ENCODE measurements at regions not wholly inside any gene's neighbourhood (a gene's known extent, or its start where the extent isn't known, plus 50 kb on each side); places are given as distances from the start of the nearest gene placed in this dataset.
A peak's percentile ranks its signal among the peaks of the same experiment; 100 is the strongest.
"Not testable (repeated sequence)": the region's sequence is repeated elsewhere in the genome, so short reads cannot be mapped to it uniquely, and the experiment has no call there.

DNA sequence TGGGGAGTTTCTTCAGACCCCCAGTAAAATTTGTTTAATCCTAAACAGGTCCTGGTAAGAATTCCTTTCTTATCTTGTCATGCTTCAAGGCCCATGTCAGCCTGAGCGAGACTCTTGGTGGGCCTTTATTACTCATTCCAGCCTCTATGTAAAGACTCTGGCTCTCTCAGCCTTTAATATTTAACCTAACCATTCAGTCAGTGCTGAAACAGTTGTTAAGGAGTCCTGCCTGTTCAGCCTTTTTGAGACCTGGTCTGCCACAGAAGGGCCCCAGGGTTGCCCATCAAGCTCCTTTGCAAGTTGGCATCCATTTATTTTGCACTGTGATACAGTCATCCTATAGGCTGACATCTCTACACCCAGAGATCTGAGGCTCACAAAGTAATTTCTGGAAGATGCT, 107.7 kb upstream of the VANGL1 start:
- DNase-seq: no peak

DNA sequence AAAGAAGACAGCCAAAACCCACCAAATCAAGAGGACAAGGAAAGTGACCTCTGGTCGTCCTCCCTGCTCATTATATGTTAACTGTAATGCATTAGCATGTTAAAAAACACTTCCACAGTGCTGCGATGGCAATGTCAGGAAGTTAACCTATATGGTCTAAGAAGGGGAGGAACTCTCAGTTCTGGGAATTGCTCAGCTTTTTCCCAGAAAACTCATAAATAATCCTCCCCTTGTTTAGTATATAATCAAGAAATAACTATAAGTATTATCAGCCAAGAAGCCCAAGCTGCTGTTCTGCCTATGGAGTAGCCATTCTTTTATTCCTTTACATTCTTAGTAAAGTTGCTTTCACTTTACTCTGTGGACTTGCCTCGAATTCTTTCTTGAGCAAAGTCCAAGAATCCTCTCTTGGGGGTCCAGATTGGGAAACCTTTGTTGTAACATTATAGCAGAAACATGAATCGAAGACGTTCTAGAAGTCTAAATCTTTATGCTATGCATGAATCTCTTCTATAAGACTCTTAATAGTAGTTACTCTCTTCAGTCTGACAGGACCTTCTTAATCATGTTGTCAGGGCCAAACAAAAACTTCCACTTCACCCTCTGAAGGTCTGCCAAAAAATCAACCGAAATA, 110.0 kb upstream of the VANGL1 start:
- peak; percentile 62 for DNase-seq

DNA sequence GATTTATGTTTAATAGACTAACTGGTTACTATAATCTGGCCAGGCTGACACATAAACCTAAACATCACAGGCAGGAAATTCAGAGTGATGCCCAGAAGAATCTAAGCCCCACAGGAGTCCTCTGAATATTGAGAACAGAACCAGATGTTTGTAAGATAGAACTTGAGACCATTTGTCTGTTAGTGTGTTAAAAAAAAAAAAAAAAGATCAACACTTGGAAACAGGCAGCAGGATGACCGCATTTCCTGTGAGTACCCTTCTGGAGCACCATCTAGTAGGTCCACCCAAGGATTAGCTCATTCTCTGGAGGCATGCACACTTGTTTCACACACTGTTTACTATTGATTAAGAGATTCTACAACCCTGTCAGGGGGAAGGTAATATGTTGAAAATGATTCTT, 111.4 kb upstream of the VANGL1 start:
- DNase-seq: no peak

DNA sequence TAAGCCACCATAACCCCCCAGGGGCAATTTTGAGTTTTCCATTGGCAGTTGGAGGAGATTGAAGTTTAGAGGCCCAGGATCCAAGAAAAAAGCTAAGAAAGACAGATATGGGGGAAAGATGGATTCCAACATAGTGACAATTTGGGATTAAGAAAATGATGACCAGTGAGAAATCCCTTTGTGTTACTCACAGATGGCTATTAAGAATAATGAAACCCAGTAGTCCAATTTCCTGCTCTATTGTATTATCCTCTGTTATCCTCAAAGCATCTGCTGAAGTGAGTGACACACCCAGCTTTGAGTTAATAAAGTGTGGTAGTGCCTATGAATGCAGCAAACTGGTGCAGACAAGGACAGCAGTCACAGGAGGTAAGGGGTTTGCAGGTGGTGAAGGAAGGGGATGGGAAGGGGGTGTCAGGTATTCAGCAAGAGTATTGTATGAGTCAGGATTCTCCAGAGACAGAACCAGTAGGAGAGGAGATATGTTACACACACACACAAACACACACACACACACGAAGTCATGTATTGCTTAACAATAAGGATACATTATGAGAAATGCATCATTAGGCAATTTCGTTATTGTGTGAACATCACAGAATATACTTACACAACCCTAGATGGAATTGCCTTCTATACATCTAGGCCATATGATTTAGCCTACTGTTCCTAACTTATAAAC, 112.4 kb upstream of the VANGL1 start:
- DNase-seq: no peak

DNA sequence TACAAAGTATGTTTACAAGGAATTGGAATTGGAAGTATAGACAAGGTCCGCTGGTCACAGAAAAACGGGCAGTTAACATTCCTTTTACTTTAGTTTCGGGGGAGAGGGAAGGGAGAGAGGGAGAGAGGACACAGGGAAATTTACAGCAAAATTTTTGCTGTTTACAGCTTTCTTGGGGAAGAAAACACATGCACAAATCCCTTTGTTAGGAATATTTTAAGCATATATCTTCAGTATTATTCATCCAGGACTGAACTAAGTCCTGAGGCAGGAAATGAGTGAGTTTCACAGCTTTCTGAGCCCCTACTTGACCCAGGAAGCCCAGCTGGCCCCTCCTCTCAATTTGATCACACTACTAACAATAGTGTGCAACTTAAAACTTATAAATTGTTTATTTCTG, 113.4 kb upstream of the VANGL1 start:
- DNase-seq: not testable (repeated sequence)

DNA sequence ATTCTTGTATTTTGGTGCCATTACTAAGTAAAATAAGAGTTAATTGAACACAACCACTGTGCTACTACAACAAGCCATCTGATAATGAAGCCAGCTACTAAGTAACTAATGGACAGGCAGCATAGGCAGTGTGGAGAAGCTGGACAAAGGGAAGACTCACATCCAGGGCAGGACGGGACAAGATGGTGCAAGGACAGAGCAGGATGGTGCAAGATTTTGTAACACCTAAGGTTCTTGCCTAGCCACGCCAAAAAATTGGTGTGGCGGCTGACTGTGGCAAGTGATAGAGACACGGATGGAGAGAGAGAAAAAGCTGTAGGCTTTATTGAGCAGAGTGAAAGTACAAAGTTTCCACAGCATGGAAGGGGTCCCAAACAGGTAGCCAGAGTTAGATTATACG, 114.0 kb upstream of the VANGL1 start:
- DNase-seq: no peak

DNA sequence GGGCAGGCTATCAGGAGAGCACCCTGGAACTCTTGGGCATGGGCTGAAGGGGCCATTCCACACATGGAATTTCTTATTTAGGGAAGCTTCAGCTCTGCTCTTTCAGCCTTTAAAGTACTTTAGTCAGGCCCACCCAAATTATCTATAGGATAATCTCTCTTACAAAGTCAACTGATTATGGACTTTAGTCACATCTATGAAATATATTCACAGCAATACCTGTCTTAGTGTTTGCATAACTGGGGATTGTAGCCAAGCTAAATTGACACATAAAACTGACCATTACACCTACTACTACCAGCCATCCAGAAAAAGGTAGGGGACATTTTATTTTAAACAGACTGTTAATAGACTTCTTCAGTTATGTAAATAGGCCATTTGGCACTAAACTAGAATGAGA, 114.9 kb upstream of the VANGL1 start:
- no peak for DNase-seq

DNA sequence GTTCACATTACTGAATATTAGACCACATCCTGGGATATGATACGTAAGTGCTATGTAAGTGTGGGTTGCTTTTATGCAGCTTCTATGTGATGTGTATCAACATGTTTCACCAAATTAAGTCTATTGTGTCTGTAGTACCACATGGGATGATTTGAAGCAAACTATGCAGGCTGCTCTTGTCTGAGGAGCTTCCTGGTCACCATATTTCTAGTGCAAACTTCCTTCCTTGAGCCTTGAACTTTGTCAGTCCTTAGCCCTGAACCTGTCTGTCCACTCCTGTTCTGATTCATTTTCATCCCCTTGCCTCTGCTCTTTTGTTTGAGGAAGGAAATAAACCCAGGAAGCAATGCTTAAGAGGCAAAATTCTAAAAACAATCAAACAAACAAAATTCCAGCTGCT, 117.5 kb upstream of the VANGL1 start:
- no peak for DNase-seq

DNA sequence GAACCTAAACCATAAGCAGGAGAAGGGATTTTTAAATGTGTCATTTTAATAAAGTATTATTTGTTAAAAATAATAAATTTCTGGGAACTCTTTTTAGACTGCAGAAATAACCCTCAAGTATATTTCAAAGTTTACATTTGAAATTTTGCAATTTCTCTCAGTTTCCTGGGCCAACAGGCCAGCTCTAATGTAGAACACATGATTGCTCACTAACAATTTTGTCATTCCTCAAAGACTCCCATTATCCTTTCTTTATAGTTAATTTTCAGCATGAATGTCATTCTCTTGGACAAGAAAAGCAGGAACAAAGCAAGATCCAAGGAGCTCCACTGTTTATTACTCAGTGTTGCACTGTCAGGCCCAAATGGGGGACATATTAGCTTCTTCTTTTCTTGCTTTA, 119.4 kb upstream of the VANGL1 start:
- DNase-seq: no peak

DNA sequence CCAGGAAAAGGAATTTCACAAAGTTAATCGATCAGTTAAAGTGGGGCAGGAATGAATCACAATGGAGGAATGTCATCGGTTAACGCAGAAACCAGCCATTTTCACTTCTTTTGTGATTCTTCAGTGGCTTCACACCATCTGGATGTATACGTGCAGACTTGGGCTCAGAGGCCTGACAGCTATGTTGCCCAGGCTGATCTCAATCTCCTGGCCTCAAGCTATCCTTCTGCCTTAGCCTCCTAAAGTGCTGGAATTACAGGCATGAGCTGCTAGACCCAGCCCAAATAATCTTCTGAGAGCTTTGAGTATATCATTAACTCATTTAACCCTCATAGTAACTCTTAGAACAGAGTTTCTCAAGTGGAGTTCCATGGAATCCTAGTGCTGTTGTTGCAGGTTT, 126.5 kb upstream of the VANGL1 start:
- no peak for DNase-seq

DNA sequence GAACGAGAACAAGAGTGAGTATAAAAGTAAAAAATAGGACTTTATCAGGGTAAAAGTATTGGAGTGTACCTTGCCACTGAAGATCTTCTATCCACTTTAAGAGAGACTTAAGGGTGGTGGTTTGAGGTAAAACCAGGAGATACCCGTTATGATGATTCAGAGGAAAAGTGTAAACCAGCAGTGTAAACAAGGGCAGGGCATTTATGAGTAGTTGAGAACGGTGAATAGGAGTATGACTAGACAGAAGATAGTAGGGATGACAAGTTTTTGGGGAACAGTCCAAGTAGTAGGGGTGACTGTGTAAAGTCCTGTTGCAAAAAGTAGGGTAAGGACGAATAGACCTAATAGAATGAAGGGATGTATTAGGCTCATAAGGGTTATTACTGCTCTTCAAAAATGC, 131.5 kb upstream of the VANGL1 start:
- DNase-seq: not testable (repeated sequence)

DNA sequence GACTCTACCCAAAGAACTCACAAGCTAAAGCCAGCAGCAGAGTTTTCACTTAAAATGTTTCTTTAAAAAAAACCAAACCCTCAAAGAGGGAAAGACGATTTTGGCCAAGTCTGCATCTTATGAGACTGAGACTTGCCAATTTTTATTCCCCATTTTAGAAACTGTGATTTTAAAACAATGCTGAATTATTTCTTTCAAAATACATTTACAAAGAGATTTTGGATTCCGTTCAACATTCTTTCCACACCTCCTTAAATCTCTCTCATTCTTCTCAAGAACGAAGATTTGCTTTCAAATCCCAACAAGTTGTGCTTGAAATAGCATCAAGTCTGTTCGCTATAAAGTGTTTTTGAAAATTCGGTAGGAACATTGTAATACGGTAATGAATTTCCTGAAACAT, 133.9 kb upstream of the VANGL1 start:
- no peak for DNase-seq

DNA sequence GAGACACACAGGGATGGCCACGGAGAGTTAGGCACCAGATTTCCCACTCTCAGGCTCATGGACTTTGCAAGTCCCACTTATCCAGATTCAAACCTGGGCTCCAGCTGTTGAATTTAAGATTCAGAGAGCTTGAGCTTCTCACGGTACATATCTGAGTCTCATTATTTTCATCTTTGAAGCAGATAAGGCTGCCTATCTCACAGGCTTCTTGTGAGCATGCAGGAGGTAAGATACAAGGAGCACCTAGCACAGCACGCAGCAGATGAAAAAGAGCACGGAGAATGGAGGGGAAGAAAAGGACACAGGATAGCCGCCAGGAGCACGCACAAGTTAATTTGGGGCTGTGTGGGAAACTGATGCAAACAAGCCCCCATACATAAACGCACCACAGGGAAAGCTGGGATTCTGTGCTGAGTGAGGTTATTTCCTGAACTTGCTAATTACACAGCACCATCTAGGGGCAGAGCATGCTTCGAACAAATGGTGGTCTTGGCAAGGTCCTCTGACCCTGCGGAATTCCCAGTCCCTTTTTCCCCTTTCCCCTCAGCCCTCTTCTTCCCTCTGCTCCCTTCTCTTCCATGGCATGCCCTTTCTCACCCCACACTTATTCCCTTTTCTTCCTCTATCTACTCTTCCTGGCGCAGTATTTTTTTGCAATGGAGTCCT, 134.7 kb upstream of the VANGL1 start:
- DNase-seq: peak; percentile 40

DNA sequence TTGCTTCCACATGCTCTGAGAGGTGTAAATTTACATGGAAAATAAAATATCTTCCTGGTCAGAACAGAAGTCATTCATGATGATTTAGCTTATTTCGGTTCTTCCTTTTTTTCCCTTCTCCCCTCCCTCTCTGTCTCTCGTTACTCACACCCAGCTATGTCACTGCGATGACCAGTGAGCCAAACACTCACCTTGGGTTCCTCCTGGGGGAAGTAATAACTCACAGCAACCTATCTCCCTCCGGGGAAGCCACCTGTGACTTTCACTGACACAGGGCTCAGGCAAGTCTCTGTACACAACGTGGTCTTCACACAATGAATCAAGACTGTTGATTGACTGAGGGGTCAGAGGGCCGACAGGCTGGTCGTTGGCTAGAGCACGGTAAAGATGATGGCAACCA, 135.3 kb upstream of the VANGL1 start:
- DNase-seq: no peak

DNA sequence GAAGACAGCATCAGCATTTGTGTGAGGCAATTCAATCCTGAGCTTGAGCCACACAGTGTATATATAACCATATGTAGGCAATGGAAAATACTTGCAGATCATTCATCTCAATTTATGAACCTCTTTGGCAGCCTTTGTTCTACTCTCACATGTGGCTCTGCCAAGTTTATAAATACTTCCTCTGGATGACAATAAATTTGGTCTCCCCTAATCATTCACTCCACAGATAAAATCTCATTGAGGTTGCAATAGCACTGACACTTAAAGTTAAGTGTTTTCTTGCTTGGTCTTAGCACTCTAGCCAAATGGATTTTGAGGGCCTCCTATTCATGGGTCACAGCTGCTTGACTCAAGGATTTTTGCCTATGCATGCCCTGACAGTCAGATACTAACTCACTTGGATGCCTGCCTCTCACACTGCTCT, 136.6 kb upstream of the VANGL1 start:
- peak; percentile 46 for DNase-seq

DNA sequence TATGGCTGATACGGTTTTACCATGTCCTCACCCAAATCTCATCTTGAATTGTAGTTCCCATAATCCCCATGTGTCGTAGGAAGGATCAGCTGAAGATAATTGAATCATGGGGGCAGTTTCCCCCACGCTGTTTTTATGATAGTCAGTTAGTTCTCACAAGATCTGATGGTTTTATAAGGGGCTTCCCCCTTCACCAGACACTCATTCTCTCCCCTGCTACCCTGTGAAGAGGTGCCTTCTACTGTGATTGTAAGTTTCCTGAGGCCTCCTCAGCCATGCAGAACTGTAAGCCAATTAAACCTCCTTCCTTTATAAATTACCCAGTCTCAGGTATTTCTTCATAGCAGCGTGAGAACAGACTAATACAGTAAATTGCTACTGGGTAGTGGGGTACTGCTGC, 139.6 kb upstream of the VANGL1 start:
- DNase-seq: not testable (repeated sequence)

DNA sequence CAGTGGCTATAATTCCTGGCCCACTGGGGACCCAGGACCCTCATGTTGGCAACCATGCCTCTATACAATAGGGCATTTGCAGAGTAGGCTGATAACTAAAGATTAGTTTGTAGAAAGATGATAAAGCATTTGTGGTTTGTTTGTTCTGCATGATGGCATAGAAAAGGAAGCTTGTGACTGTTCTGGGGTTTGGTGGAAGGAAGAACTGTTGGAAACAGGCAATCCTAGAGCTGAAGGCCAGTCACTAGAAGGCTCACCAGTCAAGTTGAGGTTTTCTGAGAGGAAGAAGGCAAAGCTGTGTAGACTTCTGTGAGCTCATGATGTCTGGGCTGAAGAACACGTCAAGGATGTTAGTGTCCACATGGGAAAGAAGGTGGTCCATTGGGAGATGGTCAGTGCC, 140.3 kb upstream of the VANGL1 start:
- no peak for DNase-seq

DNA sequence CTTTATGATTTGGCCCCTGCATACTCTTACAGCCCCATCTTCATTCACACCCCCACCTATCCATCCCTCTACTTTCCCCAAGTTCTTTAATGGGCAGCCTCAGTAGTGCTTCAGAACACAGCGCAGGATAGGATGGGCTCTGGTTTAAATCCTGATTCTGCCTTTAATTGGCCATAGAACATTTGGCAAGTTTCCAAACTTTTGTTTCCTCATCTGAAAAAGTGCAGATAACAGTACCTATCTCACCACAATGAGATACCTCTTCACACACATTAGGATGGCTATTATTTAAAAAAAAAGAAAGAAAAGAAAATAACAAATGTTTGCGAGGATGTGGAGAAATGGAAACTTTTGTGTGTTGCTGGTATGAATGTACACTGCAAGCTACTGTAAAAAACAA, 142.5 kb upstream of the VANGL1 start:
- no peak for DNase-seq

DNA sequence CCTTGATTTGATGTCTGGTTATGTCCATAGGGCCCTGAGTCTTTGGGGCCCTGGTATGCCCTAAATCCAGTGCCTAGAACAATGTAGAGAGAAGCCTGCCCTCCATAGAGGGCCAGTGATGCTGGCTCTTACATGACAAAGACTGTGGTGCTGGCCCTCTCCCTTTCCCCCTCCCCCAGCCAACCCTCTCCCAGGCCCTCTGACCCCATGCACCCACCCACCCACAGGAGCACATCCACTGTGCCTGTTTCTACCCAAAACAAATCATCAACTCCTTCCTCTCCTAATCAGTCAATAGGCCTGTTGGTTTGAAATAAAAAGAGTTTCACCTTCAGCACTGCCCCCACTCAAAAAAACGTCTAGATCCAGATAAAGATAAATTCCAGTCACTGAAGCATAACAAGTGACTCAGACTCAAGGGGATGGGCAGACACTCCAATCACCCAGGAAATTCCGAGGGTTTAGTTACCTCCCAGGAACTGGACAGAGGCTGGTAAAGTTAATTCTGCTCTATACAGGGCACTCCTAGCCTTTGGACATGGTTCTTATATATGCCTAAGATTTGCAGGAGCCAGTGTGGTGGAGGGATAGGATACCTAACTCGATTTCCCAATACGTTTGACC, 144.8 kb upstream of the VANGL1 start:
- DNase-seq: peak; percentile 41

DNA sequence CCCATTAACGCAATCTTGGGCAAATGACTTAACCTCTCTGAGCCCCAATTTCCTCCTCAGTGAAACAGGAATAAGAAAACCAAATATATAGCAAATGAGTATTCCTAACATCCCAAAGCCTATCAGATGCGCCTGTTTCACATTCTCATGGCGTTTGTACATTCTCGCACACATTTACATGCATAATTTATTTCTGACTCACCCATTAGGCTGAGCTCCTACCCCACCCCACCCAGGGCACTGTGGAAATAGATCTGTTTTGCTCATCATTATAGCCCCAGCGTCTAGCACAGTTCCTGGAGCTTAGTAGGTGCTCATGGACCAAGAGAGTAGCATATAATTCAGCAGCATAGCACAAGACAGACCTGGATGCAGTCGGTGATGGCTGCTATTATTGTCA, 146.1 kb upstream of the VANGL1 start:
- no peak for DNase-seq

DNA sequence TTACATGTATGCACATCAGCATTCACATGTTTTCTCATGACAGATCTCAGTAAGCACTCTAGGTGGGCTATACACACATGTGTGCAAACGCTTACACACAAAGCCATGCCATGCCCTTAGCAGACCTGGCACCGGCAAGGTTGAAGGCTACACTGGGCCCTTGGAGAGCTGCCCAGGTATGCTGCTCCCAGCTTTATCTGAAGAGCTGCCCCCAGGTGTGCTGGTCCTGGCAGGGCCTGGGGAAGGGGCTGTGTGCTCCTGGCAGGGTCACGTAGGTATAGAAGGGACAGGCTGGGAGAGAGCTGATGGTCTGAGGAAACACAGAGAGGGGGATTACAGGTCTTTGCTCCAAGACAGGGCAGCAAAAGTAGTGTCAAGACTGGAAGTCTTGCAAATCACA, 146.7 kb upstream of the VANGL1 start:
- DNase-seq: no peak

DNA sequence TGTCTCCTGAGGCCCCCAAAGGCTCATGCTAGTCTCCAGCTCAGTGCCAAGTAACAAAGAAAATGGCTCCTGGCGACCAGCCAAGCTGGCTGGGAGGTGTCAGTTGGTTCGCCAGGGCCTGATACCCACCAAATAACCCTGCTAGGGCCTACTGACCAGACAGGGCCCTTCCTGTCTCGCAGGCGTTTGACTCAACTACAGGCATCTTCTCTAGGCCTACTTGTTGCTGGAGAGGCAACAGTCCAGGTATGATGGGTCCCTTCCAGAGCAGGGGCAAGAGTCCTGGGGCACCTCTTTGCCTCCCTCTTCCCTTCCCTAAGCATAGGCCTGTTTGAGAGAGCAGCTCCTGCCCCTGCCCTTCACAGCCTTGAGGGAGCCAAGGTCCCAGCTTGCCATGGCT, 147.9 kb upstream of the VANGL1 start:
- DNase-seq: no peak

DNA sequence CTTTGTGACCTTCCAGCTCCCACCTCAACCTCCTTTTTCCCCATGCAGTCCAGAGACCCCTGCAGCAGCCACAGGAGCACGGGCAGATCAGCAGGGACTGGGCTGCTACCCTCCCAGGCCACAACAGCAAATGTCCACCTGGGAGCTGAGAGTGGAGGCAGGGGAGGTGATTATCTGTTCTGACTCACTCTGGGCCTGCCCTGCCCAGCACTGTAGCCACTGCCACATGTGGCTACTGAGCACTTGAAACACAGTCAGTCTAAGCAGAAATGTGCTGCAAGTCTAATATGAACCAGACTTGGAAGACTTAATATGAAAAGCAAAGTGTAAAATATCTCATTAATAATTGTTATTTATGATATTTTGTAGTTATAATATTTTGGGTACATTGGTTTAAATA, 148.9 kb upstream of the VANGL1 start:
- DNase-seq: no peak

Data from renal pelvis (tissue), 1 donor.